HEK293 (cell line): ENCODE measurements at regions not wholly inside any gene's neighbourhood (a gene's known extent, or its start where the extent isn't known, plus 50 kb on each side); places are given as distances from the start of the nearest gene placed in this dataset.

Experiments used
- CTCF ChIA-PET: fragments of 350-600 bp; formaldehyde crosslinking; extraction: SDS; loops from one replicate; lab custom pipeline; 2021; ENCODE audit warnings: antibody characterized with exemption; lab: Yijun Ruan, JAX
- POLR2A ChIA-PET: fragments of 300-600 bp; formaldehyde crosslinking; extraction: SDS; loops from one replicate; lab custom pipeline; 2020; ENCODE audit warnings: antibody characterized with exemption, inconsistent platforms; lab: Yijun Ruan, JAX
- H3K27ac ChIP-seq: fragments of 200-500 bp; sonication (Bioruptor generic); 2 replicates; pipeline ENCODE4 v1.5.1; 2014; ENCODE audit warnings: low read depth, low read length, control low read depth, inconsistent platforms; ENCODE audit errors: extremely low read depth
- H3K36me3 ChIP-seq, 2 experiments: fragments of 200-500 bp in 1 of 2; sonication (Bioruptor generic) in 1 of 2; 1 replicate in 1 of 2; 2 replicates in 1 of 2; pipeline ENCODE4 v1.5.1; 2014 to 2017; ENCODE audit warnings: inconsistent platforms in 2 of 2, low read length in 2 of 2; ENCODE audit not compliant: control insufficient read depth in 2 of 2, insufficient read depth in 1 of 2
- H3K4me1 ChIP-seq: fragments of 200-500 bp; sonication (Bioruptor generic); 2 replicates; pipeline ENCODE4 v1.5.1; 2014; ENCODE audit warnings: mild to moderate bottlenecking, low read length, inconsistent platforms; ENCODE audit not compliant: control insufficient read depth, insufficient read depth
- H3K4me3 ChIP-seq: 2 replicates; pipeline ENCODE4 v1.5.1; 2011; ENCODE audit warnings: low read depth, mild to moderate bottlenecking, control low read depth, low read length, moderate library complexity
- H3K9me3 ChIP-seq: fragments of 200-500 bp; sonication (Bioruptor generic); 2 replicates; pipeline ENCODE4 v1.5.1; 2014; ENCODE audit warnings: low read depth, low read length, inconsistent platforms; ENCODE audit not compliant: control insufficient read depth, insufficient read depth
- INSM2 ChIP-seq: fragments of 450-650 bp; formaldehyde crosslinking; IDR thresholded peaks from 2 replicates; pipeline ENCODE4 v1.5.1; 2016; ENCODE audit warnings: missing biosample characterization, missing genetic modification characterization
- KLF1 ChIP-seq: fragments of 450-650 bp; formaldehyde crosslinking; IDR thresholded peaks from 2 replicates; pipeline ENCODE4 v1.5.1; 2016; ENCODE audit warnings: missing biosample characterization, missing genetic modification characterization
- KLF9 ChIP-seq: fragments of 450-650 bp; formaldehyde crosslinking; IDR thresholded peaks from 2 replicates; pipeline ENCODE4 v1.5.1; 2016; ENCODE audit warnings: missing biosample characterization, missing genetic modification characterization, low read depth
- OVOL3 ChIP-seq: fragments of 450-650 bp; formaldehyde crosslinking; IDR thresholded peaks from 2 replicates; pipeline ENCODE4 v1.5.1; 2016; ENCODE audit warnings: missing biosample characterization, missing genetic modification characterization
- PRDM4 ChIP-seq: fragments of 450-650 bp; formaldehyde crosslinking; IDR thresholded peaks from 2 replicates; pipeline ENCODE4 v1.5.1; 2017; ENCODE audit warnings: missing biosample characterization, missing genetic modification characterization
- PRDM6 ChIP-seq: fragments of 450-650 bp; formaldehyde crosslinking; IDR thresholded peaks from 2 replicates; pipeline ENCODE4 v1.5.1; 2017; ENCODE audit warnings: missing biosample characterization, missing genetic modification characterization
- SALL2 ChIP-seq: fragments of 450-650 bp; formaldehyde crosslinking; IDR thresholded peaks from 2 replicates; pipeline ENCODE4 v1.5.0; 2017; ENCODE audit warnings: missing biosample characterization, mild to moderate bottlenecking, missing genetic modification characterization, borderline replicate concordance
- SETDB1 ChIP-seq: IDR thresholded peaks from one replicate; pipeline ENCODE4 v1.6.1; 2017; ENCODE audit warnings: mild to moderate bottlenecking, low read length, moderate library complexity, mixed read lengths; ENCODE audit not compliant: insufficient read length
- TRIM28 ChIP-seq: IDR thresholded peaks from 2 replicates; pipeline ENCODE4 v1.6.1; 2011; ENCODE audit warnings: low read length, control low read depth, borderline replicate concordance
- YY1 ChIP-seq: fragments of 450-650 bp; formaldehyde crosslinking; IDR thresholded peaks from 2 replicates; pipeline ENCODE4 v1.5.1; 2018; ENCODE audit warnings: missing biosample characterization, missing genetic modification characterization
- ZBTB10 ChIP-seq: fragments of 450-650 bp; formaldehyde crosslinking; IDR thresholded peaks from 2 replicates; pipeline ENCODE4 v1.5.1; 2016; ENCODE audit warnings: missing biosample characterization, missing genetic modification characterization
- ZBTB44 ChIP-seq: fragments of 450-650 bp; IDR thresholded peaks from 2 replicates; pipeline ENCODE4 v1.5.1; 2018; ENCODE audit warnings: missing biosample characterization, mild to moderate bottlenecking, missing genetic modification characterization
- ZFP69B ChIP-seq: fragments of 450-650 bp; formaldehyde crosslinking; IDR thresholded peaks from 2 replicates; pipeline ENCODE4 v1.5.1; 2016; ENCODE audit warnings: missing biosample characterization, missing genetic modification characterization
- ZNF114 ChIP-seq: fragments of 450-650 bp; formaldehyde crosslinking; IDR thresholded peaks from 2 replicates; pipeline ENCODE4 v1.5.0; 2017; ENCODE audit warnings: missing biosample characterization, missing genetic modification characterization
- ZNF121 ChIP-seq: fragments of 450-650 bp; formaldehyde crosslinking; IDR thresholded peaks from 2 replicates; pipeline ENCODE4 v1.5.1; 2016; ENCODE audit warnings: missing biosample characterization, missing genetic modification characterization
- ZNF175 ChIP-seq: fragments of 450-650 bp; formaldehyde crosslinking; IDR thresholded peaks from 2 replicates; pipeline ENCODE4 v1.5.1; 2016; ENCODE audit warnings: missing biosample characterization, missing genetic modification characterization
- ZNF202 ChIP-seq: fragments of 450-650 bp; formaldehyde crosslinking; IDR thresholded peaks from 2 replicates; pipeline ENCODE4 v1.5.1; 2016; ENCODE audit warnings: missing biosample characterization, missing genetic modification characterization, borderline replicate concordance
- ZNF350 ChIP-seq: fragments of 450-650 bp; formaldehyde crosslinking; IDR thresholded peaks from 2 replicates; pipeline ENCODE4 v1.5.0; 2017; ENCODE audit warnings: missing biosample characterization, mild to moderate bottlenecking, missing genetic modification characterization
- ZNF37A ChIP-seq: fragments of 450-650 bp; IDR thresholded peaks from 2 replicates; pipeline ENCODE4 v1.5.1; 2018; ENCODE audit warnings: missing biosample characterization, missing genetic modification characterization
- ZNF621 ChIP-seq: fragments of 450-650 bp; formaldehyde crosslinking; IDR thresholded peaks from 2 replicates; pipeline ENCODE4 v1.5.1; 2017; ENCODE audit warnings: missing biosample characterization, missing genetic modification characterization
- ZNF843 ChIP-seq: fragments of 450-650 bp; formaldehyde crosslinking; IDR thresholded peaks from 2 replicates; pipeline ENCODE4 v1.5.1; 2016; ENCODE audit warnings: missing biosample characterization, missing genetic modification characterization

GRCh38 chr6:168255283-168255881, 64.2 kb downstream of the DACT2 start:
- Histone ChIP-seq H3K36me3 (no peaks in the 10 kb centered on the region), H3K4me1 (no peaks in the 10 kb centered on the region), H3K27ac (no peak overlapping the region), H3K9me3 (no peaks in the 10 kb centered on the region; the same call in 1 of the 2 replicates), H3K4me3 (no peak overlapping the region)
- CTCF ChIA-PET, result no interaction called here
- TF ChIP-seq SETDB1 (peak; percentile 79), TRIM28 (peak; percentile 48; the same call in 1 of the 2 replicates), YY1 (tag by site-specific recombination) (no peak), PRDM6 (tag by site-specific recombination) (no peak)
- POLR2A ChIA-PET, result no interaction called here

GRCh38 chr6:168252267-168252666, 67.3 kb downstream of the DACT2 start:
- ChIA-PET CTCF (no interaction called here), POLR2A (no interaction called here)
- TF ChIP-seq TRIM28, result no peak
- TF ChIP-seq, all 188 proteins: peak for 0

GRCh38 chr6:168250250-168250649, 69.3 kb downstream of the DACT2 start:
- CTCF ChIA-PET, result interaction anchor here (0.6 to 1.0 kb wide), 5 partner anchors 49 to 170 kb away, joined by 3 read pairs; no protein-coding TSS in a partner anchor
- Histone ChIP-seq H3K27ac (no peak overlapping the region), H3K4me1 (peaks cover 23% of the 10 kb centered on the region), H3K4me3 (no peak overlapping the region), H3K9me3 (no peaks in the 10 kb centered on the region), H3K36me3 (no peaks in the 10 kb centered on the region)
- POLR2A ChIA-PET, result interaction anchor here (1.1 kb wide), 1 partner anchor 9 kb away, joined by 3 read pairs; no protein-coding TSS in a partner anchor
- TF ChIP-seq ZNF121, result no peak
- no peak for TF ChIP-seq ZNF202 (tag by site-specific recombination)
- no peak for TF ChIP-seq ZNF621 (tag by site-specific recombination)
- TF ChIP-seq KLF9 (tag by site-specific recombination), result no peak
- TF ChIP-seq ZNF37A, result no peak
- TF ChIP-seq OVOL3 (tag by site-specific recombination), result no peak
- TF ChIP-seq ZBTB10 (tag by site-specific recombination), result no peak
- TF ChIP-seq ZFP69B (tag by site-specific recombination), result no peak
- TF ChIP-seq ZBTB44 (tag by site-specific recombination), result no peak
- no peak for TF ChIP-seq ZNF843 (tag by site-specific recombination)
- no peak for TF ChIP-seq ZNF114 (tag by site-specific recombination)
- no peak for TF ChIP-seq SALL2 (tag by site-specific recombination)
- no peak for TF ChIP-seq ZNF350 (tag by site-specific recombination)
- no peak for TF ChIP-seq INSM2 (tag by site-specific recombination)
- TF ChIP-seq ZNF175, result no peak
- TF ChIP-seq PRDM4, result no peak
- TF ChIP-seq KLF1 (tag by site-specific recombination), result no peak

More at GRCh38 chr6:168252267-168252666, 67.3 kb downstream of the DACT2 start:
- Histone ChIP-seq H3K9me3 (no peaks in the 10 kb centered on the region; the same call in 1 of the 2 replicates), H3K36me3 (no peaks in the 10 kb centered on the region), H3K4me3 (no peak overlapping the region), H3K27ac (no peak overlapping the region), H3K4me1 (peaks cover 13% of the 10 kb centered on the region)
